ENCODE measurements at regions not wholly inside any gene's neighbourhood (a gene's known extent, or its start where the extent isn't known, plus 50 kb on each side); places are given as distances from the start of the nearest gene placed in this dataset.

GRCh38 chr10:8128511-8128910 is 74.0 kb downstream of the GATA3 start:
- CTCF ChIA-PET: no interaction called here
- Mint-ChIP-seq H3K4me1 (peaks cover 26% of the 10 kb centered on the region), H3K4me3 (no peak overlapping the region), H3K9me3 (no peaks in the 10 kb centered on the region), H3K27me3 (peaks cover 4% of the 10 kb centered on the region), H3K27ac (no peak overlapping the region), H3K36me3 (no peaks in the 10 kb centered on the region)
- no peak for DNase-seq

GRCh38 chr10:8129438-8129837 is 75.0 kb downstream of the GATA3 start:
- DNase-seq: no peak
- H3K4me3 Mint-ChIP-seq: no peak overlapping the region
- CTCF ChIA-PET: no interaction called here
- H3K27ac Mint-ChIP-seq: no peak overlapping the region
- H3K4me1 Mint-ChIP-seq: peaks cover 34% of the 10 kb centered on the region
- no peaks in the 10 kb centered on the region for H3K9me3 Mint-ChIP-seq
- peaks cover 4% of the 10 kb centered on the region for H3K27me3 Mint-ChIP-seq
- peaks cover 2% of the 10 kb centered on the region for H3K36me3 Mint-ChIP-seq

- Mint-ChIP-seq H3K4me3 (no peak overlapping the region), H3K27me3 (peaks cover 4% of the 10 kb centered on the region), H3K9me3 (no peaks in the 10 kb centered on the region), H3K4me1 (peaks cover 42% of the 10 kb centered on the region), H3K36me3 (peaks cover 2% of the 10 kb centered on the region), H3K27ac (peak overlapping the region; percentile 82)
- DNase-seq: peak; percentile 33
- CTCF ChIA-PET: interaction anchor here (1.5 kb wide), 1 partner anchor 71 kb away, joined by 3 read pairs; no protein-coding TSS in a partner anchor
Measured at GRCh38 chr10:8130973-8131911, 76.8 kb downstream of the GATA3 start.

GRCh38 chr10:8133146-8133545 is 78.7 kb downstream of the GATA3 start:
- no peaks in the 10 kb centered on the region for H3K9me3 Mint-ChIP-seq
- H3K27me3 Mint-ChIP-seq: no peaks in the 10 kb centered on the region
- H3K27ac Mint-ChIP-seq: peak overlapping the region; percentile 9
- DNase-seq: peak; percentile 57
- H3K36me3 Mint-ChIP-seq: peaks cover 5% of the 10 kb centered on the region
- H3K4me1 Mint-ChIP-seq: peaks cover 61% of the 10 kb centered on the region
- CTCF ChIA-PET: interaction anchor here (1.2 to 1.5 kb wide), 3 partner anchors 19 to 74 kb away, joined by 3 to 4 read pairs (median 4); no protein-coding TSS in a partner anchor
- H3K4me3 Mint-ChIP-seq: peak overlapping the region; percentile 14

- Mint-ChIP-seq H3K4me3 (peak overlapping the region; percentile 80), H3K4me1 (peaks cover 72% of the 10 kb centered on the region), H3K27me3 (peaks cover 10% of the 10 kb centered on the region), H3K27ac (peak overlapping the region; percentile 98), H3K9me3 (no peaks in the 10 kb centered on the region), H3K36me3 (peaks cover 9% of the 10 kb centered on the region)
- CTCF ChIA-PET: no interaction called here
- DNase-seq: no peak
Measured at GRCh38 chr10:8136736-8137135, 82.2 kb downstream of the GATA3 start.

GRCh38 chr10:8137272-8137681 is 82.8 kb downstream of the GATA3 start:
- Mint-ChIP-seq H3K4me1 (peaks cover 68% of the 10 kb centered on the region), H3K27me3 (peaks cover 10% of the 10 kb centered on the region), H3K36me3 (peaks cover 9% of the 10 kb centered on the region), H3K27ac (peak overlapping the region; percentile 98), H3K4me3 (peak overlapping the region; percentile 80), H3K9me3 (no peaks in the 10 kb centered on the region)
- DNase-seq: peak; percentile 77
- CTCF ChIA-PET: no interaction called here

- peak; percentile 62 for DNase-seq
- Mint-ChIP-seq H3K9me3 (no peaks in the 10 kb centered on the region), H3K36me3 (peaks cover 9% of the 10 kb centered on the region), H3K4me1 (peaks cover 66% of the 10 kb centered on the region), H3K27me3 (peaks cover 10% of the 10 kb centered on the region), H3K4me3 (peak overlapping the region; percentile 80), H3K27ac (peak overlapping the region; percentile 98)
- CTCF ChIA-PET: no interaction called here
Measured at GRCh38 chr10:8137726-8138125, 83.2 kb downstream of the GATA3 start.

- CTCF ChIA-PET: no interaction called here
- Mint-ChIP-seq H3K4me1 (peaks cover 58% of the 10 kb centered on the region), H3K36me3 (peaks cover 9% of the 10 kb centered on the region), H3K27me3 (peaks cover 10% of the 10 kb centered on the region), H3K9me3 (no peaks in the 10 kb centered on the region), H3K27ac (peak overlapping the region; percentile 98), H3K4me3 (peak overlapping the region; percentile 80)
- DNase-seq: no peak
Measured at GRCh38 chr10:8138471-8138870, 84.0 kb downstream of the GATA3 start.

- CTCF ChIA-PET: no interaction called here
- Mint-ChIP-seq H3K9me3 (no peaks in the 10 kb centered on the region), H3K4me1 (peaks cover 13% of the 10 kb centered on the region), H3K36me3 (peaks cover under 1% of the 10 kb centered on the region), H3K27ac (no peak overlapping the region), H3K27me3 (peaks cover 27% of the 10 kb centered on the region), H3K4me3 (no peak overlapping the region)
- no peak for DNase-seq
Measured at GRCh38 chr10:8144496-8144895, 90.0 kb downstream of the GATA3 start.

GRCh38 chr10:8146650-8147049 is 92.2 kb downstream of the GATA3 start:
- no peak overlapping the region for H3K4me3 Mint-ChIP-seq
- no peak for DNase-seq
- H3K9me3 Mint-ChIP-seq: no peaks in the 10 kb centered on the region
- H3K36me3 Mint-ChIP-seq: no peaks in the 10 kb centered on the region
- peaks cover 3% of the 10 kb centered on the region for H3K4me1 Mint-ChIP-seq
- CTCF ChIA-PET: interaction anchor here (0.7 kb wide), 1 partner anchor 101 kb away, joined by 3 read pairs; no protein-coding TSS in a partner anchor
- H3K27ac Mint-ChIP-seq: no peak overlapping the region
- H3K27me3 Mint-ChIP-seq: peaks cover 29% of the 10 kb centered on the region

- no peaks in the 10 kb centered on the region for H3K36me3 Mint-ChIP-seq
- DNase-seq: no peak
- H3K27me3 Mint-ChIP-seq: peaks cover 37% of the 10 kb centered on the region
- no peaks in the 10 kb centered on the region for H3K4me1 Mint-ChIP-seq
- CTCF ChIA-PET: no interaction called here
- H3K9me3 Mint-ChIP-seq: no peaks in the 10 kb centered on the region
- no peak overlapping the region for H3K4me3 Mint-ChIP-seq
- no peak overlapping the region for H3K27ac Mint-ChIP-seq
Measured at GRCh38 chr10:8149991-8150390, 95.5 kb downstream of the GATA3 start.

GRCh38 chr10:8150401-8150905 is 96.0 kb downstream of the GATA3 start:
- H3K36me3 Mint-ChIP-seq: no peaks in the 10 kb centered on the region
- no peaks in the 10 kb centered on the region for H3K9me3 Mint-ChIP-seq
- H3K4me1 Mint-ChIP-seq: no peaks in the 10 kb centered on the region
- H3K27ac Mint-ChIP-seq: no peak overlapping the region
- peaks cover 37% of the 10 kb centered on the region for H3K27me3 Mint-ChIP-seq
- CTCF ChIA-PET: no interaction called here
- H3K4me3 Mint-ChIP-seq: no peak overlapping the region
- no peak for DNase-seq

GRCh38 chr10:8151086-8151485 is 96.6 kb downstream of the GATA3 start:
- Mint-ChIP-seq H3K27ac (no peak overlapping the region), H3K27me3 (peaks cover 37% of the 10 kb centered on the region)
- CTCF ChIA-PET: interaction anchor here (1.4 kb wide), 1 partner anchor 17 kb away, joined by 4 read pairs; no protein-coding TSS in a partner anchor

GRCh38 chr10:8156918-8157317 is 102.4 kb downstream of the GATA3 start:
- CTCF ChIA-PET: no interaction called here
- no peaks in the 10 kb centered on the region for H3K36me3 Mint-ChIP-seq
- no peaks in the 10 kb centered on the region for H3K4me1 Mint-ChIP-seq
- DNase-seq: no peak
- H3K4me3 Mint-ChIP-seq: no peak overlapping the region
- H3K9me3 Mint-ChIP-seq: peaks cover 4% of the 10 kb centered on the region
- H3K27me3 Mint-ChIP-seq: peaks cover 49% of the 10 kb centered on the region
- H3K27ac Mint-ChIP-seq: no peak overlapping the region

More at GRCh38 chr10:8151086-8151485, 96.6 kb downstream of the GATA3 start:
- no peaks in the 10 kb centered on the region for H3K36me3 Mint-ChIP-seq
- H3K4me1 Mint-ChIP-seq: no peaks in the 10 kb centered on the region
- no peak overlapping the region for H3K4me3 Mint-ChIP-seq
- no peaks in the 10 kb centered on the region for H3K9me3 Mint-ChIP-seq
- no peak for DNase-seq

All from activated naive CD4-positive, alpha-beta T cell treated with anti-CD3 and anti-CD28 coated beads, Interleukin-2, amount 10 ng/mL, durations not matched to agents 7 days and 5 days (primary cell).